ENCODE measurements at regions not wholly inside any gene's neighbourhood (a gene's known extent, or its start where the extent isn't known, plus 50 kb on each side); places are given as distances from the start of the nearest gene placed in this dataset.
A peak's percentile ranks its signal among the peaks of the same experiment; 100 is the strongest.

DNA sequence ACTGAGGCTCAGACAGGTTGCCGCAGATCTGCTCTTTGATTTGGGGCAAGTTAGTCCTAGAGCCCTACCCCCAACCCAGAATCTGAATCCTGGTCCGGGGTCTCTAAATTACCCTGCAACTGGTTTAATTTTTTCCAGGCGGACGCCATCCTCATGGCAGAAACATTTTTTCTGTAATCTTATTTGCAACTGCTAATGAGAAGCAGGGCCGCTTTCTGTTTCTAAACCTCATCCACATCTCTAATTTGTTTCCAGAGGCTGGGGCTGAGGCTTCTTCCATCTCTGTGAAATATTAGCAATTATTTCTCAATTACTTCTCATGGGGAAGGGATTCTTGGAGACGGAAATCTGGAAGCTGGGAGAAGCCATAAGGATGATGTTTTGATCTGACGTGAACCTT is 261.6 kb downstream of the RPS24 start:
- WGBS, 3 donors = 92% methylated on average over 7 of the region's 7 CpGs
- no peak for FAIRE-seq
- Histone ChIP-seq H3K4me1 (ENCODE audit: control insufficient read depth in 3 of 3, insufficient read depth in 2 of 3, low read depth in 1 of 3, low read length in 2 of 3) (no peaks in the 10 kb centered on the region), H3K4me3 (ENCODE audit: low read depth in 1 of 3, low read length in 3 of 3) (no peak overlapping the region), H3K9me3 (ENCODE audit: control insufficient read depth in 2 of 2, insufficient read depth in 1 of 2, low read depth in 1 of 2, low read length in 1 of 2) (peaks cover 0 to 6% of the 10 kb centered on the region in 2 donors), H3K27ac (ENCODE audit: low read depth in 1 of 3, low read length in 2 of 3) (peak overlapping the region in 1 of 3 donors; percentile 37), H3K27me3 (ENCODE audit: control insufficient read depth in 3 of 3, insufficient read depth in 3 of 3, low read length in 3 of 3) (peaks cover 0 to 7% (median 0%) of the 10 kb centered on the region in 3 donors), H3K36me3 (ENCODE audit: control insufficient read depth in 3 of 3, insufficient read depth in 2 of 3, low read depth in 1 of 3, low read length in 3 of 3) (no peaks in the 10 kb centered on the region)
- no peak for DNase-seq

DNA sequence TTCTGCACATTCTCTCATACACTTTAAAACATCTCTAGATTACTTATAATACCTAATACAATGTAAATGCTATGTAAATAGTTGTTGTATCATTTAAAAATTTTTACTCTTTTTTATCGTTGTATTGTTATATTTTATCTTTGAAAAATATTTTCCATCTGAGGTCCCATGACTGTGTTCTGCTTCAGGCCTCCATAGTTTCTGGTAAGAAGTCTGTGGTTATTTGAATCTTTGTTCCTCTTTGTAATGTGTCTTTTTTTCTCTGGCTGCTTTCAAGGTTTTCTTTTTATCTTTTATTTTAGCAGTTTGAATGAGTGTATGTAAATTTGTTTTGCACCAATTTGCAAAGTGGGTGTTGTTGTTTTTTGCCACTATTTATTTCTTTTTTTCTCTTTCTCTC is 263.1 kb downstream of the RPS24 start:
- no peak for FAIRE-seq
- 64 to 80% (median 71%) methylated on average over 1 of the region's 1 CpG for WGBS, 3 donors
- H3K36me3 ChIP-seq (ENCODE audit: control insufficient read depth in 3 of 3, insufficient read depth in 2 of 3, low read depth in 1 of 3, low read length in 3 of 3) = no peaks in the 10 kb centered on the region
- H3K27ac ChIP-seq (ENCODE audit: low read depth in 1 of 3, low read length in 2 of 3) = no peak overlapping the region
- H3K4me1 ChIP-seq (ENCODE audit: control insufficient read depth in 3 of 3, insufficient read depth in 2 of 3, low read depth in 1 of 3, low read length in 2 of 3) = peaks cover 0 to 5% (median 0%) of the 10 kb centered on the region in 3 donors
- H3K27me3 ChIP-seq (ENCODE audit: control insufficient read depth in 3 of 3, insufficient read depth in 3 of 3, low read length in 3 of 3) = peaks cover 0 to 5% (median 0%) of the 10 kb centered on the region in 3 donors
- DNase-seq = no peak
- H3K9me3 ChIP-seq (ENCODE audit: control insufficient read depth in 2 of 2, insufficient read depth in 1 of 2, low read depth in 1 of 2, low read length in 1 of 2) = peaks cover 0 to 10% of the 10 kb centered on the region in 2 donors
- H3K4me3 ChIP-seq (ENCODE audit: low read depth in 1 of 3, low read length in 3 of 3) = no peak overlapping the region

DNA sequence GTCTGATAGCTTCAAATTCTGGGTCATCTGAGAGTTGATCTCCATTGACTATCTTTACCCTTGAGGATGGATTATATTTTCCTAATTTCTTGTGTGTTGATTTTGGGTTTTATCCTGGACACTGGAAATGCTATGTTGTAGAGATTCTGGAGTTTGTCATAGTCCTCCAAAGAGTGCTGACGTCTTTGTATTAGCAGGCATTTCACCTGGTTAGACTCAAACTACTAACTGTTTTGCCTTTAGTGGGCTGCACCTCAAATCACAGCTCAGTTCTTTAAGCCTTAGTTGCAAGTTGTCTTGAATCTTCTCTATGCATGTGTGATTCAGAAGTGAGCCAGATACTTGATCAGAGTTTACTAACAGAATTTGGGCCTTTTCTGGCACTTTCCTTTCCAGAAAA is 264.3 kb downstream of the RPS24 start:
- H3K27me3 ChIP-seq (ENCODE audit: control insufficient read depth in 3 of 3, insufficient read depth in 3 of 3, low read length in 3 of 3) = peaks cover 0 to 5% (median 0%) of the 10 kb centered on the region in 3 donors
- no peaks in the 10 kb centered on the region for H3K36me3 ChIP-seq (ENCODE audit: control insufficient read depth in 3 of 3, insufficient read depth in 2 of 3, low read depth in 1 of 3, low read length in 3 of 3)
- H3K4me1 ChIP-seq (ENCODE audit: control insufficient read depth in 3 of 3, insufficient read depth in 2 of 3, low read depth in 1 of 3, low read length in 2 of 3) = peaks cover 0 to 15% (median 2%) of the 10 kb centered on the region in 3 donors
- 89 to 96% (median 91%) methylated on average over 1 of the region's 1 CpG for WGBS, 3 donors
- no peak for DNase-seq
- no peak for FAIRE-seq
- H3K27ac ChIP-seq (ENCODE audit: low read depth in 1 of 3, low read length in 2 of 3) = no peak overlapping the region
- no peak overlapping the region for H3K4me3 ChIP-seq (ENCODE audit: low read depth in 1 of 3, low read length in 3 of 3)
- peaks cover 0 to 10% of the 10 kb centered on the region in 2 donors for H3K9me3 ChIP-seq (ENCODE audit: control insufficient read depth in 2 of 2, insufficient read depth in 1 of 2, low read depth in 1 of 2, low read length in 1 of 2)

DNA sequence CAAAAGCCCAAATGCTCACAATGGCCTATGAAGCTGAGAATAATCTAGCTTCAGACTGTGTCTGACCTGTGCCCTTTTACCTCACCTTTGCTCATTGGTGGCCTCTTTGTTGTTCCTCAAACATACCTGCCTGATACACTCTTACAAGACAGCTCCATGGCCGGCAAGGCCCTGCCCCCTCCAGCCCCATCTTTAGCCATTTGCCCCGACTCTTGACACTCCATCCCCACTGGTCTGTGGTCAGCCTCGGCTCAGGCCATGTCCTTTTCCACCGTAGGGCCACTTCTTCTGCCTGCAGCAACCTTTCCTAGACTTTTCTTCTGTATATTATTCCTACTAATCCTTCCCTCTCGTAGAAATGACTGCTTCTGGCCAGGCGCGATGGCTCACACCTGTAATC is 265.2 kb downstream of the RPS24 start:
- DNase-seq = no peak
- H3K4me3 ChIP-seq (ENCODE audit: low read depth in 1 of 3, low read length in 3 of 3) = no peak overlapping the region
- FAIRE-seq = no peak
- no peak overlapping the region for H3K27ac ChIP-seq (ENCODE audit: low read depth in 1 of 3, low read length in 2 of 3)
- 88 to 91% (median 91%) methylated on average over 7 of the region's 7 CpGs for WGBS, 3 donors
- H3K4me1 ChIP-seq (ENCODE audit: control insufficient read depth in 3 of 3, insufficient read depth in 2 of 3, low read depth in 1 of 3, low read length in 2 of 3) = peaks cover 0 to 15% (median 2%) of the 10 kb centered on the region in 3 donors
- peaks cover 0 to 10% of the 10 kb centered on the region in 2 donors for H3K9me3 ChIP-seq (ENCODE audit: control insufficient read depth in 2 of 2, insufficient read depth in 1 of 2, low read depth in 1 of 2, low read length in 1 of 2)
- no peaks in the 10 kb centered on the region for H3K36me3 ChIP-seq (ENCODE audit: control insufficient read depth in 3 of 3, insufficient read depth in 2 of 3, low read depth in 1 of 3, low read length in 3 of 3)
- peaks cover 0 to under 1% (median 0%) of the 10 kb centered on the region in 3 donors for H3K27me3 ChIP-seq (ENCODE audit: control insufficient read depth in 3 of 3, insufficient read depth in 3 of 3, low read length in 3 of 3)

DNA sequence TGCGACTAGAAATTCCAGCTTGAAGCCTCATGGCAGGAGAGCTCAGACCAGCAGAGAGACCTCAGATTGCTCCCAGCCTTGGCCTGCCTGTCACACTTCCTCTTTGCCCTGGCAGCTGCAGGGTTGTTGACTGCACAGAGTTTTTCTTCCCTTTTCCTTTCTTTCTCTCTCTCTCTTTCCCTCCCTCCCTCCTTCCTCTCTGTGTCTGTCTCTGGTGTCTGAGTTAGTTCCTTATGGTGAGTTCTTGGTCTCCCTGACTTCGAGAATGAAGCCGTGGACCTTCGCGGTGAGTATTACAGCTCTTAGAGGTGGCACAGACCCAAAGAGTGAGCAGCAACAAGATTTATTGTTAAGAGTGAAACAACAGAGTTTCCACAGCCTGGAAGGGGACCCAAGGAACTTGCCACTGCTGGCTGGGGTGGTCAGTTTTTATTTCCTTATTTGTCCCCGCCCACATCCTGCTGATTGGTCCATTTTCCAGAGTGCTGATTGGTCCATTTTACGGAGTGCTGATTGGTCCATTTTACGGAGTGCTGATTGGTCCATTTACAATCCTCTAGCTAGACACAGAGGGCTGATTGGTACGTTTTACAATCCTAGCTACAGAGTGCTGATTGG is 266.3 kb downstream of the RPS24 start:
- no peak for DNase-seq
- Histone ChIP-seq H3K36me3 (ENCODE audit: control insufficient read depth in 3 of 3, insufficient read depth in 2 of 3, low read depth in 1 of 3, low read length in 3 of 3) (no peaks in the 10 kb centered on the region), H3K9me3 (ENCODE audit: control insufficient read depth in 2 of 2, insufficient read depth in 1 of 2, low read depth in 1 of 2, low read length in 1 of 2) (peaks cover 0 to 10% of the 10 kb centered on the region in 2 donors), H3K27ac (ENCODE audit: low read depth in 1 of 3, low read length in 2 of 3) (peak overlapping the region in 1 of 3 donors; percentile 14), H3K4me1 (ENCODE audit: control insufficient read depth in 3 of 3, insufficient read depth in 2 of 3, low read depth in 1 of 3, low read length in 2 of 3) (peaks cover 0 to 15% (median 2%) of the 10 kb centered on the region in 3 donors), H3K4me3 (ENCODE audit: low read depth in 1 of 3, low read length in 3 of 3) (no peak overlapping the region), H3K27me3 (ENCODE audit: control insufficient read depth in 3 of 3, insufficient read depth in 3 of 3, low read length in 3 of 3) (no peaks in the 10 kb centered on the region)
- 75 to 93% (median 87%) methylated on average over 9 of the region's 9 CpGs for WGBS, 3 donors
- no peak for FAIRE-seq

DNA sequence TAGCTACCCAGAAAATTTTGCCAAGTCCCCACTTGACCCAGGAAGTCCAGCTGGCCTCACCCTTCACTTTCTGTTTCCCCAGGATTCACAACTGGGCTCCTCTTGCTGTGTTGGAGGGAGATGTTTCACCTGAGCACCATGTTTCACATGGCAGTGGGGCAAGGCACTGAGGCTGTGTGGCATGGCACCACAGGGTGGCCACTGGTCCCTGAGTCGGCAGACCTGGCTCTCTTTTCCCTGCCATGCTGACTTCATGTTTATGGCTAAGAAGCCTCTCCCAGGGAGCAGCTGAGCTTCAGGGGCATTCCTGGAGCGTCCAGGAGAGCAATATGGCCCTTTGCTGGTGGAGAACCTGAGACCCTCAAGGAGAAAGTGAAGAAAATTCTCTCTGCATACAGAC is 266.9 kb downstream of the RPS24 start:
- DNase-seq (no peak), FAIRE-seq (no peak)
- WGBS, 3 donors = 97 to 100% (median 97%) methylated on average over 2 of the region's 2 CpGs
- Histone ChIP-seq H3K36me3 (ENCODE audit: control insufficient read depth in 3 of 3, insufficient read depth in 2 of 3, low read depth in 1 of 3, low read length in 3 of 3) (no peaks in the 10 kb centered on the region), H3K27ac (ENCODE audit: low read depth in 1 of 3, low read length in 2 of 3) (no peak overlapping the region), H3K4me1 (ENCODE audit: control insufficient read depth in 3 of 3, insufficient read depth in 2 of 3, low read depth in 1 of 3, low read length in 2 of 3) (peaks cover 0 to 15% (median 2%) of the 10 kb centered on the region in 3 donors), H3K9me3 (ENCODE audit: control insufficient read depth in 2 of 2, insufficient read depth in 1 of 2, low read depth in 1 of 2, low read length in 1 of 2) (peaks cover 0 to 10% of the 10 kb centered on the region in 2 donors), H3K27me3 (ENCODE audit: control insufficient read depth in 3 of 3, insufficient read depth in 3 of 3, low read length in 3 of 3) (peaks cover 0 to 2% (median 0%) of the 10 kb centered on the region in 3 donors), H3K4me3 (ENCODE audit: low read depth in 1 of 3, low read length in 3 of 3) (no peak overlapping the region)

DNA sequence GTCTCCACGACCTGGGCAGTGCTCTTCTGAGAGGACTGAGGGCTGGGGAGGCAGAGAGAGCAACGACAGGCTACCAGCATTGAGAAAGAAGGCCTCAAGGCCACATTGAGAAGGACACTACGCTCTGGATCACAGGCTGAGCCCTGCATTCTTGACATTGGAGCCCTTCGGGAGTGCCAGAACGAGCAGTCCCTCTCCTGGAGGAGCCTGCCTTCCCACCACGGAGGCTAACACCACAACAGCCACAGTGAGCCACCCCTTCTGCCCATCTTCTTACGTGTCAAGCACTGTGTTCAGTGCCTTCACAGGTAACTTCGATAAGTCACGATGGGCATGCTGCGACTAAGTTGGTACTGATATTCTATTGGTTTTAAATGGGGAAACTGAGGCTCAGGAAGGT is 267.8 kb downstream of the RPS24 start:
- peaks cover 0 to 15% (median 2%) of the 10 kb centered on the region in 3 donors for H3K4me1 ChIP-seq (ENCODE audit: control insufficient read depth in 3 of 3, insufficient read depth in 2 of 3, low read depth in 1 of 3, low read length in 2 of 3)
- no peak overlapping the region for H3K27ac ChIP-seq (ENCODE audit: low read depth in 1 of 3, low read length in 2 of 3)
- H3K27me3 ChIP-seq (ENCODE audit: control insufficient read depth in 3 of 3, insufficient read depth in 3 of 3, low read length in 3 of 3) = peaks cover 0 to 2% (median 0%) of the 10 kb centered on the region in 3 donors
- H3K9me3 ChIP-seq (ENCODE audit: control insufficient read depth in 2 of 2, insufficient read depth in 1 of 2, low read depth in 1 of 2, low read length in 1 of 2) = peaks cover 0 to 10% of the 10 kb centered on the region in 2 donors
- FAIRE-seq = no peak
- H3K4me3 ChIP-seq (ENCODE audit: low read depth in 1 of 3, low read length in 3 of 3) = no peak overlapping the region
- DNase-seq = no peak
- H3K36me3 ChIP-seq (ENCODE audit: control insufficient read depth in 3 of 3, insufficient read depth in 2 of 3, low read depth in 1 of 3, low read length in 3 of 3) = no peaks in the 10 kb centered on the region
- 82 to 93% (median 90%) methylated on average over 10 of the region's 10 CpGs for WGBS, 3 donors

DNA sequence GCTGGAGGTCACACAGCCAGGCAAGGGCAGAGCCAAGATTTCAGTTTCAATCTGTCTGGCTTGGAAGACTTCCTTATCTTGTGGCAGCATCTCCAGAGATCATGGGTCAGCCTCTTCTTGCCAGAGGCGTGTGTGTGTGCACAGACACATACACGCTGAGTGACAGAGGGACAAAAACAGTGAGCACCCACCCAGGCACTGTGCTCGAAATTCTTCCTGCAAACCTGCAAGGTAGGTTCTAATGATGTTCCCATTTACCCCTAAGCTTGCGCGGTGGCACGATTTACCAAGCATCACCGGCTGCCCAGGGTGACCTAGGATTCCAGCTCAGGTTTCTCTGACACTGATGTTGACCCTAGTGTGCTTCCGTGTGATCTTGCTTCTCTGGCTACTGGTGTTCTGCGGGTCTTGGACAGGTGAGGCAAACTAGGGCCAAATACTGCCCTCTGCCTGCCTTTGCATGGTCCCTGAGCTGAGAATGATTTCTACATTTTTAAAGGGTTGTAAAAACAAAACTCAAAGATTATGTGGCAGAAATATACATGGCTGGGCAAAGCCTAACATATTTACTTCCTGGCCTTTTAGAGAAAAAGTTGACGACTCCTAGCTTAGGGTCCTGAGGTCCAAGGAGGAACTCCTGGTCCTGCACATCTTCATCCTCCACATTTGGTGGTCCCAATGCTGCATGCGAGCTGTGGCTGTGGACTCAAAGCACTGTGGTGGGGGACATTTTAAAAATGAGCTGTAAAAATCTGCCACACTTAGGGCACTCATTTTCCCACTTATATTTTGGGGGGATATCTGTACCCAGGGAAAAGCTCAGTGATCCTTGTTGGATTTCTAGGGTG is 268.5 kb downstream of the RPS24 start:
- H3K36me3 ChIP-seq (ENCODE audit: control insufficient read depth in 3 of 3, insufficient read depth in 2 of 3, low read depth in 1 of 3, low read length in 3 of 3) = no peaks in the 10 kb centered on the region
- DNase-seq = peak; percentile 11 to 36

More for the DNA sequence above, 268.5 kb downstream of the RPS24 start:
- Histone ChIP-seq H3K4me1 (ENCODE audit: control insufficient read depth in 3 of 3, insufficient read depth in 2 of 3, low read depth in 1 of 3, low read length in 2 of 3) (peaks cover 0 to 15% (median 2%) of the 10 kb centered on the region in 3 donors), H3K9me3 (ENCODE audit: control insufficient read depth in 2 of 2, insufficient read depth in 1 of 2, low read depth in 1 of 2, low read length in 1 of 2) (peaks cover 0 to 9% of the 10 kb centered on the region in 2 donors), H3K4me3 (ENCODE audit: low read depth in 1 of 3, low read length in 3 of 3) (peak overlapping the region in 2 of 3 donors; percentile 54 to 58), H3K27ac (ENCODE audit: low read depth in 1 of 3, low read length in 2 of 3) (peak overlapping the region; percentile 82 to 94 (median 86)), H3K27me3 (ENCODE audit: control insufficient read depth in 3 of 3, insufficient read depth in 3 of 3, low read length in 3 of 3) (peaks cover 0 to 5% (median 0%) of the 10 kb centered on the region in 3 donors)
- FAIRE-seq = no peak
- 77 to 84% (median 81%) methylated on average over 11 of the region's 11 CpGs for WGBS, 3 donors
